NCI-H1694 (cell line): ENCODE measurements at regions not wholly inside any gene's neighbourhood (a gene's known extent, or its start where the extent isn't known, plus 50 kb on each side); places are given as distances from the start of the nearest gene placed in this dataset.

Source experiments
- DNase-seq: peaks from one replicate; lab custom pipeline; 2025; lab: John Stamatoyannopoulos, UW

- DNase-seq: peak; percentile 57
These were observed 104.0 kb upstream of the ATP10B start for GRCh38 chr5:160956051-160956450.

- no peak for DNase-seq
These were observed 98.3 kb upstream of the ATP10B start for GRCh38 chr5:160950311-160950710.

GRCh38 chr5:160940725-160941124 is 88.7 kb upstream of the ATP10B start:
- DNase-seq: no peak

GRCh38 chr5:160938532-160938931 is 86.5 kb upstream of the ATP10B start:
- DNase-seq: no peak

GRCh38 chr5:160937570-160937969 is 85.6 kb upstream of the ATP10B start:
- no peak for DNase-seq

GRCh38 chr5:160935776-160936175 is 83.8 kb upstream of the ATP10B start:
- DNase-seq: no peak

GRCh38 chr5:160931283-160931682 is 79.3 kb upstream of the ATP10B start:
- no peak for DNase-seq

- no peak for DNase-seq
These were observed 78.4 kb upstream of the ATP10B start for GRCh38 chr5:160930406-160930805.

- no peak for DNase-seq
These were observed 77.9 kb upstream of the ATP10B start for GRCh38 chr5:160929906-160930305.

- no peak for DNase-seq
These were observed 77.3 kb upstream of the ATP10B start for GRCh38 chr5:160929360-160929759.

GRCh38 chr5:160926428-160926827 is 74.4 kb upstream of the ATP10B start:
- DNase-seq: peak; percentile 79

GRCh38 chr5:160925281-160925680 is 73.3 kb upstream of the ATP10B start:
- DNase-seq: no peak

- DNase-seq: no peak
These were observed 72.1 kb upstream of the ATP10B start for GRCh38 chr5:160923936-160924710.

- no peak for DNase-seq
These were observed 71.4 kb upstream of the ATP10B start for GRCh38 chr5:160923411-160923810.

- DNase-seq: no peak
These were observed 70.3 kb upstream of the ATP10B start for GRCh38 chr5:160922311-160922710.

- no peak for DNase-seq
These were observed 69.6 kb upstream of the ATP10B start for GRCh38 chr5:160921423-160922285.

GRCh38 chr5:160919626-160920025 is 67.6 kb upstream of the ATP10B start:
- peak; percentile 84 for DNase-seq

GRCh38 chr5:160918386-160918785 is 66.4 kb upstream of the ATP10B start:
- no peak for DNase-seq

GRCh38 chr5:160906090-160906489 is 54.1 kb upstream of the ATP10B start:
- DNase-seq: no peak

GRCh38 chr5:160905285-160905684 is 53.3 kb upstream of the ATP10B start:
- no peak for DNase-seq

GRCh38 chr5:160904591-160904990 is 52.6 kb upstream of the ATP10B start:
- peak; percentile 74 for DNase-seq

- DNase-seq: no peak
These were observed 51.5 kb upstream of the ATP10B start for GRCh38 chr5:160903551-160903950.

GRCh38 chr5:160903076-160903475 is 51.1 kb upstream of the ATP10B start:
- no peak for DNase-seq
